HG02840 (cell line): ENCODE measurements at regions not wholly inside any gene's neighbourhood (a gene's known extent, or its start where the extent isn't known, plus 50 kb on each side); places are given as distances from the start of the nearest gene placed in this dataset.

ENCODE experiments used
- ATAC-seq: cut with Tn5 transposase; IDR thresholded peaks from one replicate; pipeline ENCODE4 v1.9.1; 2021; ENCODE audit warnings: mild to moderate bottlenecking, moderate library complexity, moderate number of reproducible peaks; ENCODE audit not compliant: unreplicated experiment, low FRiP score

GRCh38 chr10:50936335-50936734, 50.9 kb upstream of the A1CF start:
- no peak for ATAC-seq

- no peak for ATAC-seq
These were observed 51.9 kb upstream of the A1CF start for GRCh38 chr10:50937230-50937907.

- ATAC-seq: no peak
These were observed 56.2 kb upstream of the A1CF start for GRCh38 chr10:50941629-50942028.

- ATAC-seq: no peak
These were observed 61.8 kb upstream of the A1CF start for GRCh38 chr10:50946991-50947781.

GRCh38 chr10:50951365-50951764, 65.9 kb upstream of the A1CF start:
- no peak for ATAC-seq

- no peak for ATAC-seq
These were observed 75.9 kb upstream of the A1CF start for GRCh38 chr10:50961297-50961696.

- no peak for ATAC-seq
These were observed 77.6 kb upstream of the A1CF start for GRCh38 chr10:50963063-50963462.

- ATAC-seq: no peak
These were observed 83.1 kb upstream of the A1CF start for GRCh38 chr10:50968386-50969091.

GRCh38 chr10:50972591-50972990, 87.2 kb upstream of the A1CF start:
- ATAC-seq: no peak

GRCh38 chr10:50981385-50981784, 92.9 kb upstream of the PRKG1 start:
- no peak for ATAC-seq

- no peak for ATAC-seq
These were observed 92.4 kb upstream of the PRKG1 start for GRCh38 chr10:50981904-50982303.

- ATAC-seq: no peak
These were observed 91.3 kb upstream of the PRKG1 start for GRCh38 chr10:50982989-50983388.

GRCh38 chr10:50987934-50988333, 86.4 kb upstream of the PRKG1 start:
- no peak for ATAC-seq

- ATAC-seq: no peak
These were observed 85.5 kb upstream of the PRKG1 start for GRCh38 chr10:50988792-50989191.

GRCh38 chr10:50990568-50991455, 83.5 kb upstream of the PRKG1 start:
- ATAC-seq: no peak

- ATAC-seq: no peak
These were observed 82.6 kb upstream of the PRKG1 start for GRCh38 chr10:50991456-50992355.

- ATAC-seq: no peak
These were observed 81.9 kb upstream of the PRKG1 start for GRCh38 chr10:50992356-50992901.

GRCh38 chr10:50992972-50993766, 81.1 kb upstream of the PRKG1 start:
- ATAC-seq: no peak
